ENCODE measurements at regions not wholly inside any gene's neighbourhood (a gene's known extent, or its start where the extent isn't known, plus 50 kb on each side); places are given as distances from the start of the nearest gene placed in this dataset.

GRCh38 chr17:69710926-69711325, 296.4 kb downstream of the MAP2K6 start:
- no peaks in the 10 kb centered on the region for H3K4me1 ChIP-seq
- no peak overlapping the region for H3K27ac ChIP-seq
- TF ChIP-seq EP300 (IDR thresholded peaks at IDR 0.05) (no peak), POLR2AphosphoS5 (IDR thresholded peaks at IDR 0.05) (no peak), POLR2A (IDR thresholded peaks at IDR 0.05) (no peak), CTCF (IDR thresholded peaks at IDR 0.05) (no peak)
- H3K4me3 ChIP-seq: no peak overlapping the region
- WGBS: 68% methylated on average over 2 of the region's 2 CpGs
- H3K27me3 ChIP-seq: no peaks in the 10 kb centered on the region
- H3K9me3 ChIP-seq: no peaks in the 10 kb centered on the region
- no peak for DNase-seq (ENCODE audit: low spot score in 2 of 2)
- H3K36me3 ChIP-seq: no peaks in the 10 kb centered on the region

- DNase-seq (ENCODE audit: low spot score in 2 of 2): no peak
- Histone ChIP-seq H3K4me3 (no peak overlapping the region), H3K9me3 (no peaks in the 10 kb centered on the region), H3K36me3 (no peaks in the 10 kb centered on the region), H3K27ac (no peak overlapping the region), H3K4me1 (no peaks in the 10 kb centered on the region), H3K27me3 (no peaks in the 10 kb centered on the region)
- WGBS: 67% methylated on average over 4 of the region's 4 CpGs
- TF ChIP-seq POLR2AphosphoS5 (IDR thresholded peaks at IDR 0.05): no peak
- no peak for TF ChIP-seq EP300 (IDR thresholded peaks at IDR 0.05)
- TF ChIP-seq CTCF (IDR thresholded peaks at IDR 0.05): no peak
- TF ChIP-seq POLR2A (IDR thresholded peaks at IDR 0.05): no peak
These were observed 297.0 kb downstream of the MAP2K6 start for GRCh38 chr17:69711541-69711940.

GRCh38 chr17:69712801-69713311, 298.4 kb downstream of the MAP2K6 start:
- Histone ChIP-seq H3K4me3 (no peak overlapping the region), H3K27ac (no peak overlapping the region), H3K36me3 (no peaks in the 10 kb centered on the region), H3K27me3 (no peaks in the 10 kb centered on the region), H3K4me1 (no peaks in the 10 kb centered on the region), H3K9me3 (no peaks in the 10 kb centered on the region)
- 46% methylated on average over 2 of the region's 2 CpGs for WGBS
- no peak for DNase-seq (ENCODE audit: low spot score in 2 of 2)
- TF ChIP-seq POLR2A (IDR thresholded peaks at IDR 0.05) (no peak), EP300 (IDR thresholded peaks at IDR 0.05) (no peak), CTCF (IDR thresholded peaks at IDR 0.05) (no peak), POLR2AphosphoS5 (IDR thresholded peaks at IDR 0.05) (no peak)

GRCh38 chr17:69713815-69714214, 299.3 kb downstream of the MAP2K6 start:
- H3K4me1 ChIP-seq: no peaks in the 10 kb centered on the region
- no peaks in the 10 kb centered on the region for H3K27me3 ChIP-seq
- 92% methylated on average over 4 of the region's 4 CpGs for WGBS
- no peak overlapping the region for H3K27ac ChIP-seq
- H3K9me3 ChIP-seq: no peaks in the 10 kb centered on the region
- H3K36me3 ChIP-seq: no peaks in the 10 kb centered on the region
- no peak overlapping the region for H3K4me3 ChIP-seq
- TF ChIP-seq EP300 (IDR thresholded peaks at IDR 0.05) (no peak), CTCF (IDR thresholded peaks at IDR 0.05) (no peak), POLR2A (IDR thresholded peaks at IDR 0.05) (no peak), POLR2AphosphoS5 (IDR thresholded peaks at IDR 0.05) (no peak)
- no peak for DNase-seq (ENCODE audit: low spot score in 2 of 2)

- H3K9me3 ChIP-seq: no peaks in the 10 kb centered on the region
- no peak for DNase-seq (ENCODE audit: low spot score in 2 of 2)
- TF ChIP-seq EP300 (IDR thresholded peaks at IDR 0.05): no peak
- no peak for TF ChIP-seq POLR2AphosphoS5 (IDR thresholded peaks at IDR 0.05)
- H3K4me3 ChIP-seq: no peak overlapping the region
- no peaks in the 10 kb centered on the region for H3K36me3 ChIP-seq
- 55% methylated on average over 2 of the region's 2 CpGs for whole genome bisulfite sequencing
- H3K4me1 ChIP-seq: no peaks in the 10 kb centered on the region
- no peaks in the 10 kb centered on the region for H3K27me3 ChIP-seq
- H3K27ac ChIP-seq: no peak overlapping the region
These were observed 300.2 kb downstream of the MAP2K6 start for GRCh38 chr17:69714669-69715068.

GRCh38 chr17:69715656-69716055, 301.2 kb downstream of the MAP2K6 start:
- WGBS: 94% methylated on average over 4 of the region's 4 CpGs
- TF ChIP-seq CTCF (IDR thresholded peaks at IDR 0.05) (no peak), POLR2A (IDR thresholded peaks at IDR 0.05) (no peak), POLR2AphosphoS5 (IDR thresholded peaks at IDR 0.05) (no peak), EP300 (IDR thresholded peaks at IDR 0.05) (no peak)

More at GRCh38 chr17:69715656-69716055, 301.2 kb downstream of the MAP2K6 start:
- Histone ChIP-seq H3K27ac (no peak overlapping the region), H3K36me3 (no peaks in the 10 kb centered on the region), H3K4me3 (no peak overlapping the region), H3K4me1 (no peaks in the 10 kb centered on the region), H3K27me3 (no peaks in the 10 kb centered on the region), H3K9me3 (no peaks in the 10 kb centered on the region)
- DNase-seq (ENCODE audit: low spot score in 2 of 2): no peak

Measured in suprapubic skin (tissue), 4 donors.